NCI-H1436 treated with DMSO at 0.1 percent for 48 hours (cell line): ENCODE measurements at regions not wholly inside any gene's neighbourhood (a gene's known extent, or its start where the extent isn't known, plus 50 kb on each side); places are given as distances from the start of the nearest gene placed in this dataset.
"Not testable (repeated sequence)": the region's sequence is repeated elsewhere in the genome, so short reads cannot be mapped to it uniquely, and the experiment has no call there.

Experiments
- DNase-seq: peaks from one replicate; lab custom pipeline; 2025; lab: John Stamatoyannopoulos, UW

DNA sequence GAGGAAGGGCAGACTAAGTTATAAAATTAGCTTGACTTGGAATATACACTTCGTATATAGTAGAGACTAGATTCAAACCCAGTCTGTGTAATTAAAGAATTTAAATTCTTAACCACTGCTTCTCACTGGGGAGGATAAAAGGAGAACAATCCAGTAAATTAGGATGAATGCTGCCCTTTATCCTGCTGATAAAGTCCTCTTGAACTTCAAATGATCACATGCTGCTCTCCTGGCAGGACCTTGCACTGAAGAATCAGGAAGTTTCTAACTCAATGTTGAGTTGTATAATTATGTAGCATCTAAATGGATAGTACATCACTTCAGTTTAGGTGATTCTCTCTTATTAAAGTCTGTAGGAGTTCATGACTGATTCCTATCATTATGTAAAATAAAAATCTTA is 1179.7 kb downstream of the DSC3 start:
- no peak for DNase-seq

DNA sequence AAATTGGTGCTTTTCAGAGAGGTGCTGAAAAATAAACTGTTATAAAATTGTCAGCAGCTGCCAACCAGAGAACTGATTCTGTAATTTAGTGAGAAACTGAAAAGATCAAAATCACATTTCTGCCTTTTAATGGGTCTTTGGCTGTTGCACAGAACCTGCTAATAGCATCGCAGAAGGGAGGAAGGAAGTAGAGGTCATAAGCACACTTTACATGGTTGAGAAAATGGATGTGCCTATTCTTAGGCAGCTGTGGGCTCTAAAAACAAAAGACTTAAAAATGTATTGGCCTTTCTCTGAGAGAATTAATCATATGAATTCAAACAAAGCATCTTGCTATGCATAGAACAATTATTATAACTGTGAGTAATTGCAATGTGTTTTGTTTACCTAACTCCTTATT is 1186.9 kb downstream of the DSC3 start:
- DNase-seq, result no peak

DNA sequence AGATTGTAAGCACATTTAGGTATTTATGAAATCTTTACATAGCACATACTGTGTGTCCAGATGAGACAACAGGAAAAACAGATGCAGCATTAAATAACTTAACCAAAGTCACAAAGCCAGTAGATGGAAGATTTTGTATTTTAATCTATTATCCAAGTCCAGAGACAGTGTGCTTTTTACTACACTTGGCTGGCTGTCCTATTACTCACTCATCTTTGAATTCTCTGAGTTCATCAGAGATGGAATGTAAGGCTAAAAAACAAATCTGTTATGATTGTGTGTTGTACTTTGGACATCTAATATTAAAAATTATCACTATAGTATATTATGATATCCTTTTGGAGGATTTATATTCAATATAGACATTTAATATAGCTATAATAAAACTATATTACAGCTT is 1189.4 kb downstream of the DSC3 start:
- no peak for DNase-seq

DNA sequence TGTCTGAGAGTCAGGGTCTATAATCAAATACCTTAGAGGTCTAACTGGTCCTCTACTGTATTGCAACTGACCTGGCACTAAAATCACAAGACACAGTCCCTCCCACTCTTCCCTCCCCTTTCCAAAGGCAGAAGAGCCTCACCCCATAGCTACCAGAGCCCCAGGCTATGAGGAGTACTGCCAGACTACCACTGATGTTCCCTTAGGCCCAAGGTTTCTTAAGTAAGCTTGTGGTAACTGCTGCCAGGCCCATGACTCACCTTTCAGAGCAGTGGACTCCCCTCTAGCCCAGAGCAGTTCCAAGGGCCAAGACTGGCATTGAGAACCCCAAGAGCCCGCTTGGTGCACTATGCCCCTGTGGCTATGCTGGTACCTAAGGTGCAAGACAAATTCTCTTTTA is 1193.4 kb downstream of the DSC3 start:
- no peak for DNase-seq

DNA sequence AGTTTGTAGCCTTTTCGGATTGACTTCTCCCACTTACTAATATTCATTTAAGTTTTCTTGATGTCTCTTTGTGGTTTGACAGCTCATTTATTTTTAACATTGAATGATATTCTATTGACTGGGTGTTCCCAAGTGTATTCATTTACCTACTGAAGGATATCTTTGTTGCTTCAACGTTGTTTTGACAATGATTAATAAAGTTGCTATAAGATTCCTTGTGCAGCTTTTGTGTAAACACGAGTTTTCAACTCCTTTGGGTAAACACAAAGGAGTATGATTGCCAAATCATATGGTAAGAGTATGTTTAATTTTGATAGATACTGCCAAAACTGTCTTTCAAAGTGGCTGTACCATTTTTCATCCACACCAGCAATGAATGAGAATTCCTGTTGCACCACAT is 1200.9 kb downstream of the DSC3 start:
- DNase-seq, result no peak

DNA sequence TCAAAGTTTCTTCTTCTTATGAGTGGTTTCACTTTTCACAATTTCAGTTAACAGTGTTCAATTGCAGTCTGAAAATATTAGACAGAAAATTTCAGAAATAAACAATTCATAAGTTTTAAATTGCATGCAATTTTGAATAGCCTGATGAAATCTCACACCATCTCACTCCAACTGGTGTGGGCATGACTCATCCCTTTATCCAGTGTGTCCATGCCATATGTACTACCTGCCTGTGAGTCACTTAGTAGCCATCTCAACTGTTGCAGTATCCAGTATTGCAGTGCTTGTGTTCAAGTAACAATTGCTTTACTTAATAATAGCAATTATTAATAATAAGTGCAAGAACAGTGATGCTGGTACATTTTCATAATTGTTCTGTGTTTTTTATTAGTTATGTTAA is 1202.5 kb downstream of the DSC3 start:
- DNase-seq, result no peak

DNA sequence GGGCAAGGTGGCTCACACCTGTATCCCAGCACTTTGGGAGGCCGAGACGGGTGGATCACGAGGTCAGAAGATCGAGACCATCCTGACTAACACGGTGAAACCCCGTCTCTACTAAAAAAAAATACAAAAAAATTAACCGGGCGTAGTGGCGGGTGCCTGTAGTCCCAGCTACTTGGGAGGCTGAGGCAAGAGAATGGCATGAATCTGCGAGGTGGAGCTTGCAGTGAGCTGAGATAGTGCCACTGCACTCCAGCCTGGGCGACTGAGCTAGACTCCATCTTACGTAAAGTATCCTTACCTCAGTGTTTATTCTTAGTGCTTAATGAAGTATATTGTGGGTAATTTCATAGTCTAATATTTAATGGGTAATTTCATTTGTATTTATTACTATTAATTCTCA is 1203.6 kb downstream of the DSC3 start:
- DNase-seq, result not testable (repeated sequence)

DNA sequence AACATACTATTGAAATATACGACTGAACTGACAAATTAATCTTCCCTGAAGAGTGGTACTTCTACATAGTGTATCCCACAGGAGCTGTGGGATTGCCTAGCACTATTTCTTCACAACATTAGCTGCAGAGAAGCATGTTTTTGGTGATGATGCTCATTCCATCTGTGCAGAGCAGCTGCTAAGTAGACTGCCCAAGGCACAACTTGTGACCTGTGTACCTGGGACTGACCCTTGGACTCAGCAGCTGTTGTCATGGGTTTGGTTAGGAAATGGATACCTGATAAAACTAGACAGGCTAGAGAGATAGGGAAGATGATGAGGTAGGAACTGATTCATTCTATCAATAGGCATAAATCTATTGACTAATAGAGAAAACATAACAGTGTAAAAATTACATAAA is 1204.0 kb downstream of the DSC3 start:
- DNase-seq, result no peak

DNA sequence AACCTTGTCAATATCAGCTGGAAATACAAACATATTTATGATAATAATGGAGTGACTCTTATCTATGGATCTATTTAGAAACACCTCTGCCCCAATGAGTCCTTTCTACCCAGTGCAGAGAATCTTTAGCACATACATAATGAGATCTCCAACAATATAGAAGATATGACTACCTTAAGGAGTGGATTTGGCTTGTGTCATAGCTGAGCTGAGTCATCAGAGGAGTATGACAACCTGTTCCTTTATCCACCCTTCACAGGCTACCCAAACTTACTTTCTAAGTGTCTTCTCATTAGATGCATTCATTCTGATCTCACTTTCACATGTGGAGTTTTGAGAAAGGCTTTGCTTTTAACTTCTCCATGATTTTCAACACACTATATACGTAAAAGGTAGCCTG is 1218.9 kb downstream of the DSC3 start:
- DNase-seq, result no peak

DNA sequence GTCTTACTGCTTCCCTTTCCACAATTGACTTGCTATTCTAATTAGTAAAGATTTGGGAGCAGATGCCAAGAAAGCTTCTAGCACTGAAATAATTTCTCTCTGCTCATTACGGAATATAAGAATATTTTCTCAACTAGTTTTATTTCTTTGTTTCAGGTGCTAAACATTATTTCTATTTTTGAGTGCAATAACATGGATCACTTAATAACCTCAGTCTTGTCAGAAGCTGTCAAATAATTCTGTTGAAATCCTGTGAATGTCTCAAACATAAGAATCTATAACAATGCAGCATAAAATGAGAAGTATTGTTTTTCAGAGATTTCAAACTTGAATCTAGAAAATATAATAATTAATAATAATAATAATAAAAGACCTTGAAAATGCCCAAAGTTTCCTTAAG is 1221.0 kb downstream of the DSC3 start:
- DNase-seq, result no peak

DNA sequence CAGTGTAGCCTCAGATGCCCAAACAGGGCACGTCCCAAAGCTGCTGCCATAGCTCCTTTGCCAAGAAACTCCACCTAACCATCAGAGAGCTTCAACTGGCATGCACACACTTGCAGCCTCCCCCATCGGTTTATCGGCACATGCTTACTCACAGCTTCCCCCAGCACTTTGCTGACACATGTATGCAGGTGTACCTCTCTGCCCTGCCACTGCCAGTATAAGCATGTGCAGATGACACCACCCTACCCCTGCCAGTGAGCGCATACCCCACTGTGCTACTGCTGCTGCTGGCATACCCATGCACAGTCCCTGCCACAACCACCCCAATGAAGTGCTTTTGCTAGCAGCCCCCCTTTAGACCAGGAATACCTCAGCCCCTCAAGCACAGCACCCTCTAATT is 1231.0 kb downstream of the DSC3 start:
- DNase-seq, result no peak

DNA sequence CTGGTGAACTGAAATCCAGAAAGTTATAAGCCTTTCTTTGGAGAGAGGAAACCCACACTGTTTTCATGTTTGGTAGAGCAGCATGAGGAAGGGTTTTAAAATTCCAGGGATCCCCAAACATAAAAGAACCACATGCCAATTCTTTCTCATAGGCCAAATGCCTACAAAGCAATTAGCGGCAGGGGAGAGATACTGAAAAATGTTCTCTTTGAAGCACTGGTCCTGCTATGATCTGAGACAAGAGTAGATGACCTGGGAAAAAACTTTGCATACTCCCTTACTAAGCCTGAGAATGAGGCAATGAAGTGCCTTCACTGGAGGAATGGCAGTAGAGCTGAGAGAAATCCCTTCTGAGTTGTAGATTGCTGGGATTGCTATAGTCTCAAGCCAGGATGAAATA is 1261.7 kb downstream of the DSC3 start:
- no peak for DNase-seq

DNA sequence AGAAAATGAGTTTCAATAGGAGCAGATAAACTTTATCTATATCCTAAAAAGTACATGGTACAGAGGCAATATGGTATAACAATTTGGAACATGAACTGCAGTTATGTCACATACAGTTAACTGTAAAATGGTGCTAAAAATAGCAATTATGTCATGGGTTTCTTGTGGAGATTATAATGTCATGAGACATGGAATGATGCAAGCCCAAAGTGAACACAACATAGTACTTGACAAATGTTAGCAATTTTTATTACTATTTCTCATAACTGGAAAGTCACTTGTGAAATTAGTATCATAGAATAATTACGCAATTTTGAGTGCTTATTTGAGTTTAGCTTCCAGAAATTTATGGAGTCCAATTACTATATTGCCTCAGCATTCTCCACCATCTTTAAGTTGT is 1263.4 kb downstream of the DSC3 start:
- DNase-seq, result no peak

DNA sequence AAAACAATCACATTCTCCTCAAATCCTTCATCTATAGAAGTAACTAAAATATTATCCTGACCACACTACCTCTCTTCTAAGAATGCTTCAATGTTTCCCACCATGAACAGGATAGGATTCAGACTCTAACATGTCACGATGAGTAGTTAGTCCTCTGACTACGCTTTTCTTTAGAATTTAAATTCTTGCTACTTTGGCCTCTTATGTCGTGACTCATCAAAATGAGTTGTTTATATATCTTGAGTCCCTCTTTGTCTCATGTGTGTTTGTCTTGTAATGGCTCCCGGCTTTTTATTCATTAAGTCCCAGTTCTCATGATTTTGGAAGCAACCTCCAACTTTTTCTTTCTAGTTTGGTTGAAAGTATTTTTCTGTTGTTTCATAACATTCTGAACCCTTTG is 1289.2 kb downstream of the DSC3 start:
- DNase-seq, result no peak

DNA sequence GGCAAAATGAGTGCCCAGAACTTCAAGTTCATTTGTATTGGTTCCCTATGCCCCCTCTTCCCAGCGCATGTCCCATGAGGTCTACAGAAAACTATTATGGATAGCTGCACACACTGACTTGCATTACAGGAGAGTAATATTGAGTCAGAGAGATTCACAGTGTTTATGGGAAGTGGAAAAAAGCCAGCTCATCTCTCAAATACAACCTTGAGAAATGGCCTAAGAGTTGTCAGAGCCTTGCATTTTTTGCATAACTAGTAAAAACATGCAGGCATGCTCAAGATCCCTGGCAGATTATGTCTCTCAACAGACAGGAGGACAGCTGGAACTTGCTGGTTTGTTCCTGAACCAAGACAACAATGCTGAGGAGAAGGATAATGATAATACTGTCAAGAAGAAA is 1292.8 kb downstream of the DSC3 start:
- no peak for DNase-seq

DNA sequence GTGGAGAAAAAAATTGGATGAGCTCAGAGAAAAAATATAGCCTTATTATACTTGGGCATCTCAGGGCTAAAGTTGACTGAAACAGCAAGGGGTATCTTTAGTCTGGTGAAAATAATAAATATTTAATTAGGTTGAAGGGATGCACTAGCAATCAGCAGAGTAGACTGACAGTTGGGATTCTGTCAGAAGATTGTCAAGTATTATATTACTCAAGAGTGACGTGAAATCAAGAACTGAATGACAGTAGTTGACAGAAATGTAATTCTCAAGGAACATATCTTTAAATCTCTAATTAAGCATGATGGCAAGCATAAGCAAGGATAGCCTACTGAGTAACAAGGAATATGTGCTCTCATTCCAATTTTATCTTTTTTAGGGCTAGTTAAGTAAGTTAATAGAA is 1301.1 kb downstream of the DSC3 start:
- no peak for DNase-seq

DNA sequence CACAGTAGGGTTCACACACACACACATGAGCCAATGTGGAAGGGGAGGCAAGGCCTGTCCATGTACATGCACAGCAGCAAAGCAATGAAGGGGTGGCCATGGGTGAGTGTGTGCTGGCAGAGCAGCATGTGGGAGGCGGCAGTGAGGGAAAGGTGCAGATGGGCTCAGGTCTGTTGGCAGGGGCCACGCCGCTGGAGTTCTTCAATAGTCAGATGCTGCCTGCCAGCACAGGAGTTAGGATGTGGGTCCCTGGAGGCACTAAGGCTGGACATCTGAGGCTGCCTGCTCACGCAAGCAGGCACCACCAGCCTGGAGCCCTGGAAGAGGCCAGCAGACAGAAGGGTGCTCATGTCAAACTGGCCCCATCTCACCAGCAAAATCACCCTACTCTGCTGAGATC is 1304.9 kb downstream of the DSC3 start:
- DNase-seq, result no peak

DNA sequence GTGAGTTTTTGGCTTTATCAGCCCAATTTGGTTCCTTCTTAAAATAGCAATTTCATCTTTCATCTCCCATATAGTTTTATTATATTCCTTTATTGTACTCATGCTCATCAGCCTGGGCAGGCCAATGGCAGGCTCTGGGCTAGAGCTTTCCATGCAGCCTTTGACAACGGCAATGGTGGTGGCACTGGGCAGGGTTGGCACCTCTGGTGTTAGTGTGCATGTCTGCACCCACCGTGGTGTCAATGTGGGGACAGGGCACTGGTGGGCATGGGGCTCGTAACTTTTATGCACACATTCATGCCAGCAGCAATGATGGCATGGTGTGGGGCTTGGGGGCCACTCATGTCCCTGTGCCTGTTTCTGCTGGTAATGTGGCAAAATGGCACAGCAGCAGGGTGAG is 1305.4 kb downstream of the DSC3 start:
- no peak for DNase-seq

DNA sequence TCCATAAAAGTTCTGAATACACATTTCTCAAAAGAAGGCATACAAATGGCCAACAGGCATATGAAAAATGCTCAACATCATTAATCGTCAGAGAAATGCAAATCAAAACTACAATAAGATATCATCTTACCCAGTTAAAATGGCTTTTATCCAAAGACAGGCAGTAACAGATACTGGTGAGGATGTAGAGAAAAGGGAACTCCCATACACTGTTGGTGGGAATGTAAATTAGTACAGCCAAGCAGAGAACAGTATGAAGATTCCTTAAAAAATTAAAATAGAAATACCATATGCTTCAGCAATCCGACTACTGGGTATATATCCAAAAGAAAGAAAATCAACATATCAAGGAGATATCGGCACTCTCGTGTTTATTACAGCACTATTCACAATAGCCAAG is 1312.5 kb downstream of the DSC3 start:
- no peak for DNase-seq

DNA sequence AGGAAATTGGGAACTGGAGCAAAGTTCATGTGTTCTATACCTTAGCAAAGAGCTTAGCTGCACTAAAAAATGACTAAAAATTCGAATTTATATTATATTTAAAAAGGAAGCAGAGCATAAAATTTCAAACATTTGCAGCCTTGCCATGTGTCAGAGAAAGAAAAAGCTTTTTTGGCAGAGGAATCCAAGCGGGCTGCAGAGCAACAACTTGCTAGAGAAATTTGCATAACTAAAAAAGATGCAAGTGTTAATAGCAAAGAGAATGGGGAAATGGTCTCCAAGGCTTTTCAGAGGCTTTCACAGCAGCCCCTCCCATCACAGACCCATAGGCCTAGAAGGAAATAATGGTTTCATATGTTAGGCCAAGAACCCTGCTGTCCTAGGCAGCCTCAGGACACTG is 1315.9 kb downstream of the DSC3 start:
- DNase-seq, result no peak

DNA sequence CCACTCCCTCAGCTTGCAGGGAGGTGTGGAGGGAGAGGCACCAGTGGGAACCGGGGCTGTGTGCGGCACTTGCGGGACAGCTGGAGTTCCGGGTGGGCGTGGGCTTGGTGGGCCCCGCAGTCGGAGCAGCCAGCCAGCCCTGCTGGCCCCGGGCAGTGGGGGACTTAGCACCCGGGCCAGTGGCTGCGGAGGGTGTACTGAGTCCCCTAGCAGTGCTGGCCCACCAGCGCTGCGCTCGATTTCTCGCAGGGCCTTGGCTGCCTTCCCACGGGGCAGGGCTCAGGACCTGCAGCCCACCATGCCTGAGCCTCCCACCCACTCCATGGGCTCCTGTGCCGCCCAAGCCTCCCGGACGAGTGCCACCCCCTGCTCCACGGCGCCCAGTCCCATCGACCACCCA is 1319.1 kb downstream of the DSC3 start:
- not testable (repeated sequence) for DNase-seq

DNA sequence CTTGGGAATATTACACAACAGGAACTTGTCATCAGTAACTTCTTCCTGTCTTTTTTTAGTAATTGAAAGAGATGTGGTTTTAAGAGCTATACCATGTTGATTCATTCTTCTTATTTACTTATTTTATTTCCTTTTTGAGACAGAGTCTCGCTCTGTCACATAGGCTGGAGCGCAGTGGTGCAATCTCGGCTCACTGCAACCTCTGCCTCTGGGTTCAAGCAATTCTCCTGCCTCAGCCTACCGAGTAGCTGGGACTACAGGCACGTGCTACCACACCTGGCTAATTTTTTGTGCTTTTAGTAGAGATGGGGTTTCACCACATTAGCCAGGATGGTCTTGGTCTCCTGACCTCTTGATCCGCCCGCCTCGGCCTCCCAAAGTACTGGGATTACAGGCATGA is 1326.6 kb downstream of the DSC3 start:
- DNase-seq, result not testable (repeated sequence)

DNA sequence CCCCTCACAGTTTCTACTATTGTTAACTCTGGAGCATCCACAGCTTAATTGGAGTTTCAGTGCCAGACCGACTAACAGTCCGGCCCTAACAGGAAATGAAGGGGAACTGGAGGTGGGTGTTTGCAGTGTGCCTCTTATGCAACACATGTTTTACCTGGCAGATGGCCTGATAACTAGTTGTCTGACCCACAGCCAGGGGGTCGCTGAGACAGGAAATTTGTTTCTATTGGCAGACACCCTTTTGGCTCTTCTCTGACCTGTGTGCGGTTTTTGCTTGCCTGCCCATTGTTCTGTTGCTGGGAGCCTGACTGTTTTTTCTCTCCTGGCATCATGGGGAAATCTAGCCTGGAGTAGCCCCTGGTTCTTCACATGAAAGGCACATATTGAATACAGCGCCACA is 1329.8 kb downstream of the DSC3 start:
- DNase-seq, result no peak

DNA sequence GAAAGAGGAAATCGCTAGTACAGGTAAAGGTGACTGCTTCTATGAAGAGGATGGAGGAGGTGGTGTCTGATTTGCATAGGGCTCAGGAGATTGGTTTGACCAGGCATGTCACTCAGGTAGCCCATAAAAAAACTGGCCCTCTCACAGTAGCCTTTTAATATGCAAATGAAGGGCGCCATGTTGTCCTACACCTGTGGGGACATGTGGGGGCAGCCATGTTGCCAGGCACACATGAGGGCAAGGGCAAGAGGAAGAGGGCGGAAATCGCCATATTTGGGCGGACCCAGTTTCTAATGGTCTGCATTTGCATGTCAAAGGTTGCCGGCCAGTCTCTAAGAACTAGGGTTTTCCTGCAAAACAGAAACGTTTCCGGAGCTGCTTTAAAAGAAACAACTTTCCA is 1330.6 kb downstream of the DSC3 start:
- DNase-seq, result no peak

DNA sequence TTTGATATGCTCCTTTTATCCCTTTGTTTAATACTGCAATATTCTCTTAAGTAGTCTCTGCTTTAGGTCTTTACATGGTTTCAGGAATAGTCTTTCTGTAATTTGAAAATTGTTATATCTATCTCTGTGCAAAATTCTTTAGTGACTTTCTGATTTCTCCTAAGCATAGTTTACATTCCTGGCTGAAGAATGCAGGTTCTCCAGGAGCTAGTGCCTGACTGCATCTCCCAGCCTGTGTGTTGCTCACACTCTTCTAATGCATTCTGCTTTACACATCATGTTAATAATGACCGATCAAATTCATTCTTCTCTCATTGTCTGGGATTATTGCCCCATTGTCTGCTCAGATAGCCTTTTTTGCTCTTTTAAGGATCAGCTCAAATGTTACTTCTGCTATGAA is 1349.2 kb downstream of the DSC3 start:
- DNase-seq, result no peak
